Kidney (tissue), 13 donors: ENCODE measurements at regions not wholly inside any gene's neighbourhood (a gene's known extent, or its start where the extent isn't known, plus 50 kb on each side); places are given as distances from the start of the nearest gene placed in this dataset.

Source experiments
- DNase-seq, 5 donors: peaks; one replicate each; pipeline ENCODE4 v3.0.0-alpha.2; 2013 to 2020
- FAIRE-seq: peaks from 2 replicates; lab custom pipeline; 2012; peaks lifted over from hg19 to GRCh38; lab: Jason Lieb, UNC
- H3K27ac ChIP-seq, 2 donors: one replicate each; pipeline ENCODE4 v1.7.0; 2013; ENCODE audit warnings: low read depth in 2 of 2, low read length in 2 of 2, inconsistent platforms in 1 of 2
- H3K27me3 ChIP-seq: one replicate; pipeline ENCODE4 v1.7.1; 2013; ENCODE audit warnings: low read length, inconsistent platforms; ENCODE audit not compliant: control insufficient read depth, insufficient read depth
- H3K36me3 ChIP-seq, 3 donors: one replicate each; pipeline versions ENCODE4 v1.7.0 to v1.7.1; 2013; ENCODE audit warnings: low read length in 3 of 3, control low read depth in 1 of 3, inconsistent platforms in 1 of 3; ENCODE audit not compliant: insufficient read depth in 3 of 3, control insufficient read depth in 2 of 3
- H3K4me1 ChIP-seq, 3 donors: one replicate each; pipeline versions ENCODE4 v1.7.0 to v1.7.1; 2013; ENCODE audit warnings: low read length in 3 of 3, inconsistent platforms in 1 of 3, low read depth in 1 of 3; ENCODE audit not compliant: control insufficient read depth in 2 of 3, insufficient read depth in 2 of 3
- H3K4me3 ChIP-seq, 3 donors: one replicate each; pipeline versions ENCODE4 v1.7.0 to v1.8.1; 2013; ENCODE audit warnings: low read length in 3 of 3, control low read depth in 1 of 3, inconsistent platforms in 1 of 3
- H3K9ac ChIP-seq, 3 donors: one replicate each; pipeline versions ENCODE4 v1.7.0 to v1.7.1; 2013; ENCODE audit warnings: low read length in 3 of 3, control low read depth in 1 of 3, inconsistent platforms in 1 of 3
- H3K9me3 ChIP-seq, 3 donors: one replicate each; pipeline versions ENCODE4 v1.7.0 to v1.7.1; 2013; ENCODE audit warnings: low read length in 3 of 3, control low read depth in 1 of 3, inconsistent platforms in 1 of 3; ENCODE audit not compliant: control insufficient read depth in 2 of 3, insufficient read depth in 1 of 3
- CTCF ChIP-seq: IDR thresholded peaks from 3 replicates; pipeline ENCODE4 v1.5.1; 2012; ENCODE audit warnings: mild to moderate bottlenecking, moderate library complexity, borderline replicate concordance; ENCODE audit not compliant: insufficient read depth; ENCODE audit errors: extremely low read depth
- intact Hi-C: fragments of 100-400 bp; cut with DNase I; formaldehyde crosslinking; loops from one replicate; pipeline ENCODE4 v1.11.1; 2022
- donor health status: control.
- donor health status: control.
- donor health status: control.
- donor health status: control.
- donor health status: control.
- donor health status: DM: yes; HTN: yes; CAD: no.
- donor health status: Normal renal cell carcinoma (clear cell type).

DNA sequence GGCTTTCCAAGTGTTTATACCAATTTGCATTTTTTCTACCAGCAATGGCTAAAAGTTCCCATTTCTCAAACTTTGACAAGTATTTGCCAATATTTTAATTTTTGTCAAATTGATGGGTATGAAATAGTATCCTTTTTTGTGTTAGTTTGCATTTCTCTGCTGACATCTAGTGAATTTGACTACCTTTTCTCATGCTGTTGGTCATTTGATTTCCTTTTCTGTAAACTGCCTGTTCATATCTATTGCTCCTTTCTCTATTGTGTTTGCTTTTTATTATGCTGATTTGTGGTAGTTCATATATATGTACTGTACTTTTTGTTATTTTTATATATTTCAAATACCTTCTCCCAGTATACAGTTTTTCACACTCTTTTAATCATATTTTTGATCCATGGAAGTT, 149.4 kb downstream of the PMAIP1 start:
- H3K36me3 ChIP-seq: no peaks in the 10 kb centered on the region
- H3K27me3 ChIP-seq: no peaks in the 10 kb centered on the region
- no peak overlapping the region for H3K9ac ChIP-seq
- no peak overlapping the region for H3K4me3 ChIP-seq
- H3K4me1 ChIP-seq: no peaks in the 10 kb centered on the region
- DNase-seq (no peak), FAIRE-seq (no peak)
- H3K9me3 ChIP-seq: no peaks in the 10 kb centered on the region
- TF ChIP-seq CTCF: no peak
- intact Hi-C loops: loop anchor here (10.0 kb wide), 1 partner anchor 794 kb away; no protein-coding TSS in a partner anchor
- H3K27ac ChIP-seq: no peak overlapping the region

GRCh38 chr18:60047556-60047955, 147.8 kb downstream of the PMAIP1 start:
- Histone ChIP-seq H3K4me3 (no peak overlapping the region), H3K36me3 (no peaks in the 10 kb centered on the region), H3K27ac (no peak overlapping the region), H3K9me3 (no peaks in the 10 kb centered on the region), H3K27me3 (no peaks in the 10 kb centered on the region), H3K9ac (no peak overlapping the region), H3K4me1 (no peaks in the 10 kb centered on the region)
- FAIRE-seq: no peak
- no peak for DNase-seq
- TF ChIP-seq CTCF: no peak
- intact Hi-C loops: loop anchor here (10.0 kb wide), 1 partner anchor 793 kb away; no protein-coding TSS in a partner anchor

DNA sequence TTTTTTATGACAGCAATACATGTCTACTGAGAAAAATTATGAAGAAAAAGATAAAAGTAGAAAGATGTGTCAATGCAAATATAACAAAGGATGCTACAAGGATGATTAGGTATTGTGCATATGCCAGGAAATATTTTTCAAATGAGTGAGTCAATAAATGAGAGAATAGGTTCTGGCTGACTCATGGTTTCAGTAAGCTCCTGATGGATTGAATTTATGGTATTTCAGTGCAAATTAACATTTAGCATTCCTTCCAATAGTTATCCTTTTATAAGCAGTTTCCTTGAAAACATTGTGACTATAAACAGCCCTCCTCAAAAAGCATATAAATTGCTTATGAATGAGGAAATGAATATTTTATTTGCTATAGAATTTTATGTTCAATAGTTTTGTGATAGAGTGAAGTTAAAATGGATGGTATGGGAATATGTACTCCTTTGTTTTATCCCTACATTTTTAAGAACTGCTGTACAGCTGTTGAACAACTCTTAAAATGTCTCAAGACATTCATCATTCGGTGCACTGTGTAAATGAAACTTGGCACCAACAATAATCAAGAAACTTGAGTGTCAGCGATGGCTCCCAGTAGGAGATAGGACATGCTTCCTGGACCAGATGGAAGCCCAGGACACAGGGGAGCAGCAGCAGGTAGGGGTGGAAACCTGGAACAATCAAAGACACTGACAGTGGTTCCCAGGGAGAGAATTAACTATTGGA, 144.7 kb downstream of the PMAIP1 start:
- H3K27me3 ChIP-seq: no peaks in the 10 kb centered on the region
- FAIRE-seq: no peak
- TF ChIP-seq CTCF: no peak

DNA sequence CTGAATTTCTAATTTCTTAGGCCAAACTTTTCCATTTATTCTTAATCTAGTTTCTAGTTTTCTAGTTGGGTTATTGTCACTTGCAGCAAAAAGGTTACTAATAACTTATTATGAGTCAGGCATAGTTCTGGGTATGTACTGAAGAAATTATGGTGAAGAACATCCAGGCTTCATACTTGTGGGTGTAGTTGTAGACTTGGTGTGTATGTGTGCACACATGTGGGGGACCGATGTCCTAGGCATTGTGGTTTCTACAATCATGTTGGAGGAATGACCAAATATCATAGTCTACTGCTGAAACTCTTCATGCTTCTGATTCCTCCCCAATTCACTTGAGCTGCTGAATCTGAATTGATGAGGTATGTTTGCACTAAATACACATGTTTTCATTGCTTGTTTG, 141.2 kb downstream of the PMAIP1 start:
- no peak for DNase-seq
- intact Hi-C loops: loop anchor here (10.0 kb wide), 1 partner anchor 786 kb away; no protein-coding TSS in a partner anchor
- no peaks in the 10 kb centered on the region for H3K9me3 ChIP-seq
- TF ChIP-seq CTCF: no peak
- no peak overlapping the region for H3K27ac ChIP-seq
- H3K4me1 ChIP-seq: no peaks in the 10 kb centered on the region
- H3K36me3 ChIP-seq: no peaks in the 10 kb centered on the region
- no peaks in the 10 kb centered on the region for H3K27me3 ChIP-seq
- no peak overlapping the region for H3K9ac ChIP-seq
- no peak overlapping the region for H3K4me3 ChIP-seq
- FAIRE-seq: no peak

More for the DNA sequence above, 144.7 kb downstream of the PMAIP1 start:
- H3K9ac ChIP-seq: no peak overlapping the region
- no peaks in the 10 kb centered on the region for H3K4me1 ChIP-seq
- H3K4me3 ChIP-seq: no peak overlapping the region
- intact Hi-C loops: loop anchor here (10.0 kb wide), 1 partner anchor 790 kb away; no protein-coding TSS in a partner anchor
- no peak overlapping the region for H3K27ac ChIP-seq
- H3K36me3 ChIP-seq: no peaks in the 10 kb centered on the region
- no peak for DNase-seq
- H3K9me3 ChIP-seq: no peaks in the 10 kb centered on the region
